Karpas-422 (cell line): ENCODE measurements at regions not wholly inside any gene's neighbourhood (a gene's known extent, or its start where the extent isn't known, plus 50 kb on each side); places are given as distances from the start of the nearest gene placed in this dataset.

Experiments
- DNase-seq: peaks from one replicate; pipeline ENCODE4 v3.0.0-alpha.2; 2015
- H2AFZ ChIP-seq: fragments of 200-600 bp; sonication (generic); 2 replicates; pipeline ENCODE4 v1.6.1; 2014; ENCODE audit warnings: antibody characterized with exemption, low read length, mixed read lengths
- H3K27ac ChIP-seq: fragments of 200-600 bp; sonication (generic); 2 replicates; pipeline ENCODE4 v1.5.1; 2014; ENCODE audit warnings: mild to moderate bottlenecking, low read length, moderate library complexity
- H3K27me3 ChIP-seq: fragments of 200-600 bp; sonication (generic); 2 replicates; pipeline ENCODE4 v1.6.1; 2014; ENCODE audit warnings: low read length, mixed read lengths
- H3K36me3 ChIP-seq: fragments of 200-600 bp; sonication (generic); 2 replicates; pipeline ENCODE4 v1.6.1; 2014; ENCODE audit warnings: low read length, mixed read lengths; ENCODE audit not compliant: insufficient read depth
- H3K4me1 ChIP-seq: fragments of 200-600 bp; sonication (generic); 2 replicates; pipeline ENCODE4 v1.6.1; 2014; ENCODE audit warnings: mild to moderate bottlenecking, low read length, mixed read lengths
- H3K4me2 ChIP-seq: fragments of 200-600 bp; sonication (generic); 2 replicates; pipeline ENCODE4 v1.6.1; 2014; ENCODE audit warnings: low read length, low read depth, mild to moderate bottlenecking; ENCODE audit not compliant: poor library complexity, severe bottlenecking
- H3K4me3 ChIP-seq: fragments of 200-600 bp; sonication (generic); 2 replicates; pipeline ENCODE4 v1.5.1; 2014; ENCODE audit warnings: mild to moderate bottlenecking, antibody characterized with exemption, low read length, mixed read lengths
- H3K79me2 ChIP-seq: fragments of 200-600 bp; sonication (generic); 2 replicates; pipeline ENCODE4 v1.6.1; 2014; ENCODE audit warnings: mild to moderate bottlenecking, low read length, mixed read lengths
- H3K9ac ChIP-seq: fragments of 200-600 bp; sonication (generic); 2 replicates; pipeline ENCODE4 v1.6.0; 2014; ENCODE audit warnings: low read length
- H3K9me2 ChIP-seq: fragments of 200-600 bp; sonication (generic), shearing (Covaris generic); replicated peaks from 2 replicates; pipeline ENCODE4 v1.6.0; 2014; ENCODE audit warnings: mild to moderate bottlenecking, low read length, moderate library complexity; ENCODE audit not compliant: insufficient read depth
- H3K9me3 ChIP-seq: fragments of 300-700, 200-600 bp; sonication (generic); 2 replicates; pipeline ENCODE4 v1.6.1; 2014; ENCODE audit warnings: low read length, mixed read lengths
- H4K20me1 ChIP-seq: fragments of 200-600 bp; sonication (generic); 2 replicates; pipeline ENCODE4 v1.6.1; 2014; ENCODE audit warnings: mild to moderate bottlenecking, antibody characterized with exemption, low read length, low read depth; ENCODE audit not compliant: insufficient read depth

DNA sequence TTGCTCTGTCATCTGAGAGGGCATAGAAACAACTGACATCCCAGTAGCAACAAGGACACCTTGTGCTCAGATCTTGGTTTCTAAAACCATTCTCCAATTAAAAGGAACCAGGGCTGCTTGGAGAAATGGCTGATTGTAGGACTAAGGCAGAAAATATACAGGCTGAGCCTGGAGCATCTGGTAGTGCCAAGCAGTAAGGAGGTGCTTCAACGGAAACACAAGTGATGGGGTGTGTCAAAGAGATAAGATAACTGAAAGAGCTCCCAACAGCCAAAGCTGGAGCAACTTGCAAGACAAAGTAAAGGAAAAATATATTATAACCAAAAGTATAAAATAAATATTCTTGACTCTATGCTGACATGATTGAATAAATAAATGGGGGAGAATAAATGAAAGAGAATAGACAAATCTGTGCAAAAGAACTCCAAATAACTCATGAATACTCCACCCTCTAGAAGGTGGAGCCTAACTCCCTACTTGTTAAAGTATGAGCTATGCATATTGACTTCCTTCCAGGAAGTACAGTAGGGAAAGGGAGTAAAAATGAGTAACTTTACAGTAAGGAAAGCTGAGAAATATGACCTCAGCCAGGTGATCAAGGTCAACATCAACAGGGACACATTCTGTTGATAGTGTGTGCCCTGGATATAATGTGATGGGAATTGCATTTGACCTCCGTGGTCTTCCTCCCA lies 162.4 kb downstream of the NOC3L start:
- Histone ChIP-seq H3K4me2 (no peak overlapping the region), H3K27me3 (no peaks in the 10 kb centered on the region), H3K27ac (no peak overlapping the region), H3K9me3 (no peaks in the 10 kb centered on the region), H3K36me3 (no peaks in the 10 kb centered on the region), H3K79me2 (no peaks in the 10 kb centered on the region), H3K9me2 (no peaks in the 10 kb centered on the region), H3K4me3 (no peak overlapping the region), H3K9ac (no peak overlapping the region), H2AFZ (no peak overlapping the region), H3K4me1 (no peaks in the 10 kb centered on the region), H4K20me1 (no peaks in the 10 kb centered on the region)
- no peak for DNase-seq

DNA sequence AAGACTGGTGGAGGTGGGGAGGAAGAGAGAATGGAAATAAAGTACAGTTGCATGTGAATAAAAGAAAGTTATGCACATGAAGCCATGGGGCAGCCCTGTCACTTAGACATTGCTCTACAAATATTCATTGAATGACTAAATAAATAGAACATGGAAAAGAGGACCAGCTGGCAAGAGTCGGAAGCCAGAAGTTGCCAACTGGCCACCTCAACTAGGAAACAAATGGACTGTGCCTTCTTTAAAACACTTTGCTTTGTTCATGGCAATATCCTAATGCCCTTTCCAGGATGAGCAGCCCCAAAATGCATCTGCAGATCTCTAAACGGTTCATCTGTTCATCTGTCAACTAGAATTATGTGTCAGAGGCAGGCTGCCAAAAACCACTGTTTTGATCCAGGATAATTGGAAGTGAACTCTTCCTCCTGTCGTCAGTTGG lies 157.3 kb downstream of the NOC3L start:
- no peak overlapping the region for H3K9ac ChIP-seq
- no peaks in the 10 kb centered on the region for H3K4me1 ChIP-seq
- H3K27me3 ChIP-seq = no peaks in the 10 kb centered on the region
- no peak overlapping the region for H3K4me2 ChIP-seq
- no peak overlapping the region for H3K27ac ChIP-seq
- H3K4me3 ChIP-seq = no peak overlapping the region
- H3K9me2 ChIP-seq = no peaks in the 10 kb centered on the region
- no peaks in the 10 kb centered on the region for H3K36me3 ChIP-seq
- no peak overlapping the region for H2AFZ ChIP-seq
- no peaks in the 10 kb centered on the region for H3K79me2 ChIP-seq
- DNase-seq = no peak
- no peaks in the 10 kb centered on the region for H4K20me1 ChIP-seq
- no peaks in the 10 kb centered on the region for H3K9me3 ChIP-seq

GRCh38 chr10:94206176-94206575 lies 156.6 kb downstream of the NOC3L start:
- no peak overlapping the region for H3K27ac ChIP-seq
- H3K9ac ChIP-seq = no peak overlapping the region
- no peaks in the 10 kb centered on the region for H3K27me3 ChIP-seq
- no peaks in the 10 kb centered on the region for H3K9me3 ChIP-seq
- no peak overlapping the region for H3K4me3 ChIP-seq
- H4K20me1 ChIP-seq = no peaks in the 10 kb centered on the region
- no peaks in the 10 kb centered on the region for H3K4me1 ChIP-seq
- H3K9me2 ChIP-seq = no peaks in the 10 kb centered on the region
- no peak for DNase-seq
- H2AFZ ChIP-seq = no peak overlapping the region
- no peaks in the 10 kb centered on the region for H3K36me3 ChIP-seq
- no peak overlapping the region for H3K4me2 ChIP-seq
- no peaks in the 10 kb centered on the region for H3K79me2 ChIP-seq

- H2AFZ ChIP-seq = no peak overlapping the region
- no peak overlapping the region for H3K27ac ChIP-seq
- H3K9me2 ChIP-seq = no peaks in the 10 kb centered on the region
- H3K36me3 ChIP-seq = no peaks in the 10 kb centered on the region
- DNase-seq = no peak
- H3K4me3 ChIP-seq = no peak overlapping the region
- H3K4me2 ChIP-seq = no peak overlapping the region
- no peaks in the 10 kb centered on the region for H4K20me1 ChIP-seq
- no peaks in the 10 kb centered on the region for H3K9me3 ChIP-seq
- no peak overlapping the region for H3K9ac ChIP-seq
- H3K79me2 ChIP-seq = no peaks in the 10 kb centered on the region
- no peaks in the 10 kb centered on the region for H3K4me1 ChIP-seq
- no peaks in the 10 kb centered on the region for H3K27me3 ChIP-seq
Measured at GRCh38 chr10:94208315-94208714, 154.4 kb downstream of the NOC3L start.

DNA sequence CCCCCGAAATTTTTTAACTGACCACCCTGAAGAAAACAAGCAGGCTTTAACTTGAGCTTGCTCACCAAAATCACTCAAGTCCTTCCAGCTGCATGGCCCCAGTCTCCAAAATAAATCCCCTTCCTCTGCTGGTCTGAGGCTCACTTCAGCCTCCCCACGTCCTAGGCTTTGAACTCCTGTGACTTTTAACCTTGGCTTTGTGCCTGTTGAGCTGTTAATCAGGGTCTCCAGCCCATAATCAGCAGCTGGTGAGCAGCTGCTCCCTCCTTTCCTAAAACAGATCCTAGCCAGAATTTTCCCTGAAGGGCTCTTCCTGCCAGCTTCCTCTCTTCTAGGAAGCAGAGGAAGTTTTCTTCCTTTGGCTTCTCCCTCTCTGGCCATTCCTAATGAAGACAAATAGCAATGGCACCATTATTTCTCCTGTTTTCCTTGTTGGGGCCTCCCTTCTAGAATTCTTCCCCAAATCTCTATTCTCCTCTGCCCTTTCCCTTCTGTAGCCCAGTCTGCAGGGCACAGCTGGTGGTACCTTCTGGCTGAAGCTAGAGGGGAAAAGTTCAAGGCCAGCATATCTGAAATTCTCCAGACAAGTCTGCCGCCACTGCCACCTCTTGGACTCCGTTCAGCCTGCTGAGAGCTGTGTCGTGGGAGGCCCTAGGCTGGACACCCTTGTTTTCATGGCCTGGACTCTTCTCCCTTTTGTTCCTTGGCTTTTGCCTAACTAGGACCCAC lies 152.1 kb downstream of the NOC3L start:
- Histone ChIP-seq H3K4me3 (no peak overlapping the region), H3K4me2 (no peak overlapping the region), H3K9me3 (no peaks in the 10 kb centered on the region), H4K20me1 (no peaks in the 10 kb centered on the region), H3K36me3 (no peaks in the 10 kb centered on the region), H3K4me1 (no peaks in the 10 kb centered on the region), H2AFZ (no peak overlapping the region), H3K27me3 (no peaks in the 10 kb centered on the region), H3K79me2 (no peaks in the 10 kb centered on the region), H3K9me2 (no peaks in the 10 kb centered on the region), H3K27ac (no peak overlapping the region), H3K9ac (no peak overlapping the region)
- DNase-seq = no peak

DNA sequence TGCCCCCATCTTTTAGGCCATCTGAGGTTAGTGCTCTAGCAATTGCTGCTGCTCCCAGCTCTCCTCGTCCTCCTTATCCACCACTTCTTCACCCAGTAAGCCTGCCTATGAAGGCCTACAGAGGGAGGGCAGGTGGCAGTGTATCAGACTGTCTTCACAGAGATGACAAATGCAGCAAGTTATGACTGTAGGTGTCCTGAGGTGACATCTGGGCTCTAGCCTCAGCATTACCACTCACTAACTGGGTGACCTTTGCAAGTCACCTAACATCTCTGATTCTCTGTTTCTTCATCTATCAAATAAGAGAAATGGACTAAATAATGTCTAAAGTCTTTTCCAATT lies 151.6 kb downstream of the NOC3L start:
- no peaks in the 10 kb centered on the region for H3K79me2 ChIP-seq
- no peak overlapping the region for H3K4me3 ChIP-seq
- H2AFZ ChIP-seq = no peak overlapping the region
- no peaks in the 10 kb centered on the region for H3K9me3 ChIP-seq
- no peak overlapping the region for H3K27ac ChIP-seq
- no peaks in the 10 kb centered on the region for H3K4me1 ChIP-seq
- DNase-seq = no peak
- no peaks in the 10 kb centered on the region for H3K27me3 ChIP-seq
- no peak overlapping the region for H3K4me2 ChIP-seq
- no peaks in the 10 kb centered on the region for H3K9me2 ChIP-seq
- no peak overlapping the region for H3K9ac ChIP-seq
- no peaks in the 10 kb centered on the region for H3K36me3 ChIP-seq
- H4K20me1 ChIP-seq = no peaks in the 10 kb centered on the region

- Histone ChIP-seq H3K4me3 (no peak overlapping the region), H3K4me2 (no peak overlapping the region), H3K9ac (no peak overlapping the region), H3K9me2 (no peaks in the 10 kb centered on the region), H3K36me3 (no peaks in the 10 kb centered on the region), H3K79me2 (no peaks in the 10 kb centered on the region), H3K27ac (no peak overlapping the region), H3K27me3 (no peaks in the 10 kb centered on the region), H2AFZ (no peak overlapping the region), H4K20me1 (no peaks in the 10 kb centered on the region), H3K9me3 (no peaks in the 10 kb centered on the region), H3K4me1 (no peaks in the 10 kb centered on the region)
- DNase-seq = no peak
Measured at GRCh38 chr10:94213001-94213530, 149.7 kb downstream of the NOC3L start.

GRCh38 chr10:94213980-94214379 lies 148.8 kb downstream of the NOC3L start:
- no peak overlapping the region for H3K4me2 ChIP-seq

More at GRCh38 chr10:94213980-94214379, 148.8 kb downstream of the NOC3L start:
- Histone ChIP-seq H3K9me3 (no peaks in the 10 kb centered on the region), H3K27ac (no peak overlapping the region), H2AFZ (no peak overlapping the region), H3K9ac (no peak overlapping the region), H3K79me2 (no peaks in the 10 kb centered on the region), H4K20me1 (no peaks in the 10 kb centered on the region), H3K36me3 (no peaks in the 10 kb centered on the region), H3K27me3 (no peaks in the 10 kb centered on the region), H3K4me1 (no peaks in the 10 kb centered on the region), H3K4me3 (no peak overlapping the region), H3K9me2 (no peaks in the 10 kb centered on the region)
- no peak for DNase-seq
